ENCODE measurements at regions not wholly inside any gene's neighbourhood (a gene's known extent, or its start where the extent isn't known, plus 50 kb on each side); places are given as distances from the start of the nearest gene placed in this dataset.

- TF ChIP-seq CTCF (conservative IDR thresholded peaks at IDR 0.05) (no peak), ZFX (IDR thresholded peaks at IDR 0.05) (no peak)
Observed at GRCh38 chr4:177607111-177607573, 164.9 kb upstream of the AGA start.

All from C4-2B (cell line).